H1 (cell line): ENCODE measurements at regions not wholly inside any gene's neighbourhood (a gene's known extent, or its start where the extent isn't known, plus 50 kb on each side); places are given as distances from the start of the nearest gene placed in this dataset.

ENCODE experiments used
- CTCF ChIA-PET: fragments of 300-600 bp; sonication (Branson Sonifier 250); formaldehyde crosslinking; loops from one replicate; lab custom pipeline; 2021; ENCODE audit not compliant: partially characterized antibody; lab: Charles Lee
- POLR2A ChIA-PET: fragments of 300-600 bp; sonication (Branson Sonifier 250); formaldehyde crosslinking; loops from one replicate; lab custom pipeline; 2021; ENCODE audit warnings: inconsistent platforms; ENCODE audit not compliant: partially characterized antibody; lab: Charles Lee
- DNase-seq, 2 experiments: peaks; one replicate each; pipeline versions ENCODE4 v3.0.0 to v3.0.0-alpha.2; 2010 to 2022; ENCODE audit warnings: low spot score in 2 of 2, low read depth in 1 of 2, mixed read lengths in 1 of 2
- FAIRE-seq: peaks from 2 replicates; lab custom pipeline; 2011; peaks lifted over from hg19 to GRCh38; lab: Jason Lieb, UNC
- H2AFZ ChIP-seq: 2 replicates; pipeline ENCODE4 v1.8.1; 2012; ENCODE audit warnings: low read length, inconsistent platforms
- H2AK5ac ChIP-seq: 2 replicates; pipeline ENCODE4 v1.6.1; 2013; ENCODE audit warnings: low read depth, low read length
- H2BK120ac ChIP-seq: replicated peaks from 2 replicates; pipeline ENCODE3; 2013; ENCODE audit warnings: low read depth, low read length, inconsistent platforms
- H2BK12ac ChIP-seq: 2 replicates; pipeline ENCODE4 v1.6.1; 2013; ENCODE audit warnings: low read depth, low read length
- H2BK15ac ChIP-seq: 2 replicates; pipeline ENCODE4 v1.6.1; 2013; ENCODE audit warnings: low read length
- H2BK20ac ChIP-seq: 2 replicates; pipeline ENCODE4 v1.6.1; 2013; ENCODE audit warnings: low read length
- H2BK5ac ChIP-seq: 2 replicates; pipeline ENCODE4 v1.6.1; 2013; ENCODE audit warnings: low read depth, low read length
- H3K14ac ChIP-seq: 2 replicates; pipeline ENCODE4 v1.6.1; 2013; ENCODE audit warnings: inconsistent platforms; ENCODE audit not compliant: insufficient read length
- H3K18ac ChIP-seq: 2 replicates; pipeline ENCODE4 v1.6.1; 2013; ENCODE audit warnings: low read length; ENCODE audit errors: extremely low read depth
- H3K23ac ChIP-seq: 2 replicates; pipeline ENCODE4 v1.6.1; 2013; ENCODE audit warnings: inconsistent platforms; ENCODE audit not compliant: insufficient read length
- H3K23me2 ChIP-seq: 2 replicates; pipeline ENCODE4 v1.6.1; 2013; ENCODE audit warnings: low read depth, low read length
- H3K27ac ChIP-seq: 2 replicates; pipeline ENCODE4 v1.6.1; 2011; ENCODE audit warnings: low read depth, low read length, inconsistent platforms
- H3K27me3 ChIP-seq, 4 experiments: replicated peaks in 1 of 4; 1 replicate in 1 of 4; 2 replicates in 3 of 4; pipeline versions ENCODE4 v1.6.1 to v1.8.1; 2011 to 2013; ENCODE audit warnings: low read length in 3 of 4, mild to moderate bottlenecking in 3 of 4, inconsistent platforms in 2 of 4, mixed read lengths in 2 of 4, moderate library complexity in 1 of 4; ENCODE audit not compliant: control insufficient read depth in 3 of 4, insufficient read depth in 3 of 4; ENCODE audit errors: extremely low read depth in 1 of 4
- H3K36me3 ChIP-seq, 4 experiments: 2 replicates each; pipeline versions ENCODE4 v1.6.1 to v1.8.1; 2011 to 2013; ENCODE audit warnings: mild to moderate bottlenecking in 4 of 4, low read length in 3 of 4, moderate library complexity in 2 of 4, control low read depth in 1 of 4, inconsistent platforms in 1 of 4; ENCODE audit not compliant: insufficient read depth in 4 of 4, control insufficient read depth in 2 of 4
- H3K4ac ChIP-seq: replicated peaks from 2 replicates; pipeline ENCODE3; 2013; ENCODE audit warnings: low read length, low read depth, mixed read lengths, inconsistent platforms; ENCODE audit not compliant: insufficient read length
- H3K4me1 ChIP-seq, 4 experiments: replicated peaks in 1 of 4; 1 replicate in 1 of 4; 2 replicates in 3 of 4; pipeline versions ENCODE4 v1.6.1 to v1.8.1; 2011 to 2013; ENCODE audit warnings: low read length in 3 of 4, inconsistent platforms in 2 of 4, mixed read lengths in 1 of 4; ENCODE audit not compliant: insufficient read depth in 4 of 4, control insufficient read depth in 3 of 4
- H3K4me2 ChIP-seq, 2 experiments: 2 replicates each; pipeline versions ENCODE4 v1.6.1 to v1.8.1; 2011 to 2013; ENCODE audit warnings: low read depth in 2 of 2, low read length in 2 of 2, control low read depth in 1 of 2, inconsistent platforms in 1 of 2, mild to moderate bottlenecking in 1 of 2; ENCODE audit not compliant: insufficient read depth in 1 of 2
- H3K4me3 ChIP-seq, 4 experiments: fragments of 200-600, 300-600 bp in 1 of 4; sonication (generic), shearing (Covaris generic), sonication (Bioruptor Twin) in 1 of 4; 2 replicates each; pipeline versions ENCODE4 v1.5.1 to v1.8.1; 2011 to 2016; ENCODE audit warnings: low read length in 4 of 4, low read depth in 3 of 4, control low read depth in 2 of 4, inconsistent platforms in 2 of 4, mild to moderate bottlenecking in 2 of 4, mixed read lengths in 1 of 4, moderate library complexity in 1 of 4; ENCODE audit not compliant: insufficient read depth in 2 of 4; ENCODE audit errors: extremely low read depth in 1 of 4
- H3K56ac ChIP-seq: replicated peaks from 2 replicates; pipeline ENCODE3; 2013; ENCODE audit warnings: low read depth, mild to moderate bottlenecking, mixed read lengths, low read length, inconsistent platforms; ENCODE audit not compliant: insufficient read length
- H3K79me1 ChIP-seq: 2 replicates; pipeline ENCODE4 v1.6.1; 2013; ENCODE audit warnings: low read depth, low read length, control low read depth
- H3K79me2 ChIP-seq, 2 experiments: 2 replicates each; pipeline versions ENCODE4 v1.6.1 to v1.8.1; 2012 to 2013; ENCODE audit warnings: low read length in 2 of 2, mild to moderate bottlenecking in 2 of 2, inconsistent platforms in 1 of 2; ENCODE audit not compliant: insufficient read depth in 2 of 2, control insufficient read depth in 1 of 2
- H3K9ac ChIP-seq, 4 experiments: replicated peaks in 1 of 4; 1 replicate in 1 of 4; 2 replicates in 3 of 4; pipeline versions ENCODE4 v1.6.1 to v1.8.1; 2011 to 2013; ENCODE audit warnings: low read depth in 3 of 4, low read length in 3 of 4, control low read depth in 2 of 4, mild to moderate bottlenecking in 2 of 4, moderate library complexity in 2 of 4, inconsistent platforms in 1 of 4; ENCODE audit errors: extremely low read depth in 1 of 4
- H3K9me3 ChIP-seq, 2 experiments: 2 replicates each; pipeline versions ENCODE4 v1.6.1 to v1.8.1; 2012 to 2013; ENCODE audit warnings: mild to moderate bottlenecking in 2 of 2, moderate library complexity in 2 of 2, control low read depth in 1 of 2, inconsistent platforms in 1 of 2, low read depth in 1 of 2, low read length in 1 of 2, mixed read lengths in 1 of 2; ENCODE audit not compliant: insufficient read depth in 2 of 2
- H4K20me1 ChIP-seq, 2 experiments: replicated peaks in 1 of 2; 2 replicates each; pipeline versions ENCODE3 to v1.8.1; 2011 to 2013; ENCODE audit warnings: inconsistent platforms in 2 of 2, low read length in 2 of 2, mild to moderate bottlenecking in 1 of 2; ENCODE audit not compliant: insufficient read depth in 2 of 2, control insufficient read depth in 1 of 2
- H4K5ac ChIP-seq: 2 replicates; pipeline ENCODE4 v1.6.1; 2013; ENCODE audit warnings: low read length, low read depth, mixed read lengths, inconsistent platforms; ENCODE audit not compliant: insufficient read length
- H4K8ac ChIP-seq: 2 replicates; pipeline ENCODE4 v1.8.0; 2013; ENCODE audit warnings: mild to moderate bottlenecking, moderate library complexity, low read length, inconsistent platforms; ENCODE audit not compliant: insufficient read depth; ENCODE audit errors: extremely low read depth
- H4K91ac ChIP-seq: replicated peaks from 2 replicates; pipeline ENCODE3; 2013; ENCODE audit warnings: low read length, mixed read lengths, inconsistent platforms; ENCODE audit not compliant: insufficient read length
- ATF2 ChIP-seq: IDR thresholded peaks from 2 replicates; pipeline ENCODE4 v1.6.1; 2012; ENCODE audit warnings: low read length, inconsistent platforms
- HDAC6 ChIP-seq: IDR thresholded peaks from one replicate; pipeline ENCODE4 v1.7.1; 2012; ENCODE audit warnings: low read depth, mild to moderate bottlenecking, inconsistent platforms, low read length, moderate library complexity
- JUN ChIP-seq: IDR thresholded peaks from 2 replicates; pipeline ENCODE4 v1.6.1; 2011; ENCODE audit warnings: low read depth, mild to moderate bottlenecking, improper control_type of control experiment, low read length
- MAX ChIP-seq: IDR thresholded peaks from 2 replicates; pipeline ENCODE4 v1.6.1; 2012; ENCODE audit warnings: inconsistent platforms
- POLR2A ChIP-seq, 2 experiments: IDR thresholded peaks; 1 replicate in 1 of 2; 2 replicates in 1 of 2; pipeline ENCODE4 v1.6.1; 2011; ENCODE audit warnings: low read depth in 2 of 2, low read length in 2 of 2, mild to moderate bottlenecking in 2 of 2; ENCODE audit errors: control extremely low read depth in 1 of 2
- RFX5 ChIP-seq: IDR thresholded peaks from 2 replicates; pipeline ENCODE4 v1.6.1; 2011; ENCODE audit warnings: low read depth, low read length, improper control_type of control experiment, borderline replicate concordance
- SIRT6 ChIP-seq: IDR thresholded peaks from one replicate; pipeline ENCODE4 v1.7.1; 2012; ENCODE audit warnings: low read length, inconsistent platforms
- SIX5 ChIP-seq: IDR thresholded peaks from 2 replicates; pipeline ENCODE4 v1.6.1; 2011; ENCODE audit warnings: mild to moderate bottlenecking, low read depth, low read length
- SRF ChIP-seq: IDR thresholded peaks from 2 replicates; pipeline ENCODE4 v1.6.1; 2011; ENCODE audit warnings: mild to moderate bottlenecking, low read depth, low read length, moderate library complexity
- SUZ12 ChIP-seq: fragments of 200-600 bp; sonication (generic); IDR thresholded peaks from 2 replicates; pipeline ENCODE4 v1.6.1; 2012; ENCODE audit warnings: mild to moderate bottlenecking, inconsistent platforms, low read length, moderate library complexity, mixed read lengths
- TF ChIP-seq, protein P1 (sequence below): IDR thresholded peaks from 2 replicates; pipeline ENCODE4 v1.6.1; 2011; ENCODE audit warnings: low read depth, mild to moderate bottlenecking, low read length; ENCODE audit not compliant: insufficient read depth
- TF ChIP-seq, protein P2 (sequence below), 3 experiments: IDR thresholded peaks; 1 replicate in 2 of 3; 2 replicates in 1 of 3; pipeline versions ENCODE4 v1.5.1 to v1.6.1; 2011; ENCODE audit warnings: low read length in 3 of 3, mild to moderate bottlenecking in 3 of 3, inconsistent platforms in 2 of 3, low read depth in 1 of 3, moderate library complexity in 1 of 3; ENCODE audit not compliant: insufficient read depth in 1 of 3; ENCODE audit errors: control extremely low read depth in 1 of 3

GRCh38 chr12:24080465-24080864 is 131.0 kb upstream of the SOX5 start:
- Histone ChIP-seq H4K91ac (no peak overlapping the region), H2AK5ac (no peak overlapping the region), H3K79me2 (no peaks in the 10 kb centered on the region), H2BK15ac (no peak overlapping the region), H2AFZ (no peak overlapping the region), H3K9me3 (no peaks in the 10 kb centered on the region), H3K23me2 (no peaks in the 10 kb centered on the region), H4K5ac (no peak overlapping the region), H3K4me2 (no peak overlapping the region), H4K8ac (no peak overlapping the region), H3K18ac (no peak overlapping the region), H3K36me3 (no peaks in the 10 kb centered on the region), H2BK12ac (no peak overlapping the region), H3K27me3 (no peaks in the 10 kb centered on the region), H3K14ac (no peak overlapping the region), H3K4me1 (peaks cover 0 to 2% (median 0%) of the 10 kb centered on the region in 4 experiments; a peak in 1 of 7 replicates), H3K9ac (no peak overlapping the region), H3K4me3 (no peak overlapping the region), H2BK5ac (no peak overlapping the region), H3K79me1 (no peaks in the 10 kb centered on the region), H4K20me1 (no peaks in the 10 kb centered on the region), H3K56ac (no peak overlapping the region), H3K27ac (no peak overlapping the region), H3K4ac (no peak overlapping the region), H3K23ac (no peak overlapping the region), H2BK20ac (no peak overlapping the region), H2BK120ac (no peak overlapping the region)
- FAIRE-seq = no peak
- ChIA-PET POLR2A (no interaction called here), CTCF (no interaction called here)
- DNase-seq = no peak
- TF ChIP-seq MAX (no peak), POLR2A (IDR thresholded peaks at IDR 0.05; ENCODE audit: control extremely low read depth in 1 of 2, low read depth in 2 of 2, low read length in 2 of 2) (no peak), SRF (no peak), ATF2 (no peak), SUZ12 (no peak), SIRT6 (no peak), HDAC6 (no peak), JUN (no peak), SIX5 (no peak), RFX5 (no peak)
- TF ChIP-seq, protein P1, sequence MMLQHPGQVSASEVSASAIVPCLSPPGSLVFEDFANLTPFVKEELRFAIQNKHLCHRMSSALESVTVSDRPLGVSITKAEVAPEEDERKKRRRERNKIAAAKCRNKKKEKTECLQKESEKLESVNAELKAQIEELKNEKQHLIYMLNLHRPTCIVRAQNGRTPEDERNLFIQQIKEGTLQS = no peak
- TF ChIP-seq, protein P2, sequence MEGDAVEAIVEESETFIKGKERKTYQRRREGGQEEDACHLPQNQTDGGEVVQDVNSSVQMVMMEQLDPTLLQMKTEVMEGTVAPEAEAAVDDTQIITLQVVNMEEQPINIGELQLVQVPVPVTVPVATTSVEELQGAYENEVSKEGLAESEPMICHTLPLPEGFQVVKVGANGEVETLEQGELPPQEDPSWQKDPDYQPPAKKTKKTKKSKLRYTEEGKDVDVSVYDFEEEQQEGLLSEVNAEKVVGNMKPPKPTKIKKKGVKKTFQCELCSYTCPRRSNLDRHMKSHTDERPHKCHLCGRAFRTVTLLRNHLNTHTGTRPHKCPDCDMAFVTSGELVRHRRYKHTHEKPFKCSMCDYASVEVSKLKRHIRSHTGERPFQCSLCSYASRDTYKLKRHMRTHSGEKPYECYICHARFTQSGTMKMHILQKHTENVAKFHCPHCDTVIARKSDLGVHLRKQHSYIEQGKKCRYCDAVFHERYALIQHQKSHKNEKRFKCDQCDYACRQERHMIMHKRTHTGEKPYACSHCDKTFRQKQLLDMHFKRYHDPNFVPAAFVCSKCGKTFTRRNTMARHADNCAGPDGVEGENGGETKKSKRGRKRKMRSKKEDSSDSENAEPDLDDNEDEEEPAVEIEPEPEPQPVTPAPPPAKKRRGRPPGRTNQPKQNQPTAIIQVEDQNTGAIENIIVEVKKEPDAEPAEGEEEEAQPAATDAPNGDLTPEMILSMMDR (IDR thresholded peaks at IDR 0.05; ENCODE audit: control extremely low read depth in 1 of 3, insufficient read depth in 1 of 3, low read depth in 1 of 3, low read length in 3 of 3) = no peak
